ENCODE measurements at regions not wholly inside any gene's neighbourhood (a gene's known extent, or its start where the extent isn't known, plus 50 kb on each side); places are given as distances from the start of the nearest gene placed in this dataset.

- no peak for TF ChIP-seq ARNT (IDR thresholded peaks at IDR 0.05)
- TF ChIP-seq BHLHE40 (IDR thresholded peaks at IDR 0.05; ENCODE audit: borderline replicate concordance), result no peak
- no peak for TF ChIP-seq FOXA1 (IDR thresholded peaks at IDR 0.05)
- TF ChIP-seq TARDBP (IDR thresholded peaks at IDR 0.05), result no peak
- TF ChIP-seq NFRKB (IDR thresholded peaks at IDR 0.05), result no peak
- CTCF ChIA-PET, result interaction anchor here (0.6 to 0.9 kb wide), 3 partner anchors 30 to 438 kb away, joined by 3 read pairs; partner anchors contain the start of genes AP4B1 and OLFML3
- no peak for DNase-seq (ENCODE audit: extremely low spot score)
- POLR2A ChIA-PET, result no interaction called here
Observed at GRCh38 chr1:114342376-114342775, 168.6 kb downstream of the TRIM33 start.

- TF ChIP-seq SUZ12 (IDR thresholded peaks at IDR 0.05) (no peak), NFRKB (IDR thresholded peaks at IDR 0.05) (no peak), ELF4 (IDR thresholded peaks at IDR 0.05) (no peak), ARNT (IDR thresholded peaks at IDR 0.05) (no peak), FOXM1 (IDR thresholded peaks at IDR 0.05; ENCODE audit: borderline replicate concordance) (no peak), PKNOX1 (IDR thresholded peaks at IDR 0.05) (no peak), TARDBP (IDR thresholded peaks at IDR 0.05) (no peak), CTBP1 (IDR thresholded peaks at IDR 0.05; ENCODE audit: borderline replicate concordance) (no peak), ZNF384 (IDR thresholded peaks at IDR 0.05) (no peak), LEF1 (IDR thresholded peaks at IDR 0.05; ENCODE audit: borderline replicate concordance) (no peak), BHLHE40 (IDR thresholded peaks at IDR 0.05; ENCODE audit: borderline replicate concordance) (no peak), FOXK2 (IDR thresholded peaks at IDR 0.05) (no peak), L3MBTL2 (conservative IDR thresholded peaks at IDR 0.05) (no peak), SP1 (IDR thresholded peaks at IDR 0.05) (no peak), FOXA1 (IDR thresholded peaks at IDR 0.05) (no peak), HDGF (IDR thresholded peaks at IDR 0.05; ENCODE audit: borderline replicate concordance) (no peak)
- CTCF ChIA-PET, result no interaction called here
- no peak for DNase-seq (ENCODE audit: extremely low spot score)
- POLR2A ChIA-PET, result no interaction called here
Observed at GRCh38 chr1:114341856-114342255, 169.1 kb downstream of the TRIM33 start.

GRCh38 chr1:114341299-114341698, 169.7 kb downstream of the TRIM33 start:
- POLR2A ChIA-PET, result no interaction called here
- no peak for TF ChIP-seq FOXA1 (IDR thresholded peaks at IDR 0.05)
- no peak for TF ChIP-seq HDGF (IDR thresholded peaks at IDR 0.05; ENCODE audit: borderline replicate concordance)
- no peak for TF ChIP-seq FOXM1 (IDR thresholded peaks at IDR 0.05; ENCODE audit: borderline replicate concordance)

GRCh38 chr1:114340892-114341291, 170.1 kb downstream of the TRIM33 start:
- ChIA-PET POLR2A (no interaction called here), CTCF (no interaction called here)
- TF ChIP-seq FOXM1 (IDR thresholded peaks at IDR 0.05; ENCODE audit: borderline replicate concordance) (no peak), TARDBP (IDR thresholded peaks at IDR 0.05) (no peak), SUZ12 (IDR thresholded peaks at IDR 0.05) (no peak), LEF1 (IDR thresholded peaks at IDR 0.05; ENCODE audit: borderline replicate concordance) (no peak), CTBP1 (IDR thresholded peaks at IDR 0.05; ENCODE audit: borderline replicate concordance) (no peak), FOXA1 (IDR thresholded peaks at IDR 0.05) (no peak), ZNF384 (IDR thresholded peaks at IDR 0.05) (no peak), BHLHE40 (IDR thresholded peaks at IDR 0.05; ENCODE audit: borderline replicate concordance) (no peak), NFRKB (IDR thresholded peaks at IDR 0.05) (no peak), ELF4 (IDR thresholded peaks at IDR 0.05) (no peak), FOXK2 (IDR thresholded peaks at IDR 0.05) (no peak), L3MBTL2 (conservative IDR thresholded peaks at IDR 0.05) (no peak), ARNT (IDR thresholded peaks at IDR 0.05) (no peak)
- DNase-seq (ENCODE audit: extremely low spot score), result no peak

More at GRCh38 chr1:114341299-114341698, 169.7 kb downstream of the TRIM33 start:
- no peak for DNase-seq (ENCODE audit: extremely low spot score)
- CTCF ChIA-PET, result no interaction called here

GRCh38 chr1:114339379-114339778, 171.6 kb downstream of the TRIM33 start:
- POLR2A ChIA-PET, result no interaction called here
- DNase-seq (ENCODE audit: extremely low spot score), result no peak
- CTCF ChIA-PET, result interaction anchor here (0.5 to 0.7 kb wide), 2 partner anchors 56 to 337 kb away, joined by 3 to 4 read pairs; no protein-coding TSS in a partner anchor
- no peak for TF ChIP-seq HDGF (IDR thresholded peaks at IDR 0.05; ENCODE audit: borderline replicate concordance)
- no peak for TF ChIP-seq FOXK2 (IDR thresholded peaks at IDR 0.05)
- TF ChIP-seq CTBP1 (IDR thresholded peaks at IDR 0.05; ENCODE audit: borderline replicate concordance), result no peak
- no peak for TF ChIP-seq SP1 (IDR thresholded peaks at IDR 0.05)
- no peak for TF ChIP-seq L3MBTL2 (conservative IDR thresholded peaks at IDR 0.05)
- TF ChIP-seq ZNF384 (IDR thresholded peaks at IDR 0.05), result no peak
- no peak for TF ChIP-seq ELF4 (IDR thresholded peaks at IDR 0.05)
- no peak for TF ChIP-seq FOXM1 (IDR thresholded peaks at IDR 0.05; ENCODE audit: borderline replicate concordance)
- no peak for TF ChIP-seq PKNOX1 (IDR thresholded peaks at IDR 0.05)
- no peak for TF ChIP-seq SUZ12 (IDR thresholded peaks at IDR 0.05)
- TF ChIP-seq NFRKB (IDR thresholded peaks at IDR 0.05), result no peak
- no peak for TF ChIP-seq LEF1 (IDR thresholded peaks at IDR 0.05; ENCODE audit: borderline replicate concordance)
- TF ChIP-seq ARNT (IDR thresholded peaks at IDR 0.05), result no peak

GRCh38 chr1:114338191-114338890, 172.7 kb downstream of the TRIM33 start:
- no peak for TF ChIP-seq FOXM1 (IDR thresholded peaks at IDR 0.05; ENCODE audit: borderline replicate concordance)
- no peak for TF ChIP-seq ZNF384 (IDR thresholded peaks at IDR 0.05)
- no peak for TF ChIP-seq ELF4 (IDR thresholded peaks at IDR 0.05)
- TF ChIP-seq ARNT (IDR thresholded peaks at IDR 0.05), result no peak
- no peak for TF ChIP-seq LEF1 (IDR thresholded peaks at IDR 0.05; ENCODE audit: borderline replicate concordance)
- no peak for TF ChIP-seq HDGF (IDR thresholded peaks at IDR 0.05; ENCODE audit: borderline replicate concordance)
- TF ChIP-seq TARDBP (IDR thresholded peaks at IDR 0.05), result no peak
- no peak for TF ChIP-seq SUZ12 (IDR thresholded peaks at IDR 0.05)
- no peak for TF ChIP-seq SP1 (IDR thresholded peaks at IDR 0.05)
- no peak for TF ChIP-seq PKNOX1 (IDR thresholded peaks at IDR 0.05)
- CTCF ChIA-PET, result interaction anchor here (0.6 to 0.9 kb wide), 3 partner anchors 9 to 338 kb away, joined by 3 to 4 read pairs (median 3); no protein-coding TSS in a partner anchor
- POLR2A ChIA-PET, result interaction anchor here (0.5 to 1.2 kb wide), 2 partner anchors 9 to 378 kb away, joined by 3 read pairs; no protein-coding TSS in a partner anchor
- DNase-seq (ENCODE audit: extremely low spot score), result no peak
